Ishikawa (cell line): ENCODE measurements at regions not wholly inside any gene's neighbourhood (a gene's known extent, or its start where the extent isn't known, plus 50 kb on each side); places are given as distances from the start of the nearest gene placed in this dataset.

ENCODE experiments used
- CEBPB ChIP-seq: IDR thresholded peaks from 2 replicates; pipeline ENCODE4 v1.6.1; 2012
- CREB1 ChIP-seq: IDR thresholded peaks from 2 replicates; pipeline ENCODE4 v1.6.1; 2012; ENCODE audit warnings: low read depth
- EGR1 ChIP-seq: IDR thresholded peaks from 2 replicates; pipeline ENCODE4 v1.6.1; 2012
- EP300 ChIP-seq: IDR thresholded peaks from 2 replicates; pipeline ENCODE4 v1.6.1; 2012; ENCODE audit warnings: borderline replicate concordance
- FOXM1 ChIP-seq: IDR thresholded peaks from 2 replicates; pipeline ENCODE4 v1.6.1; 2012; ENCODE audit warnings: low read depth, borderline replicate concordance
- MAX ChIP-seq: IDR thresholded peaks from 2 replicates; pipeline ENCODE4 v1.6.1; 2012
- NFIC ChIP-seq: IDR thresholded peaks from 2 replicates; pipeline ENCODE4 v1.6.1; 2012
- RAD21 ChIP-seq: IDR thresholded peaks from 2 replicates; pipeline ENCODE4 v1.6.1; 2012; ENCODE audit warnings: low read depth
- REST ChIP-seq: IDR thresholded peaks from 2 replicates; pipeline ENCODE4 v1.6.1; 2012; ENCODE audit warnings: low read depth, mild to moderate bottlenecking
- TAF1 ChIP-seq: IDR thresholded peaks from 2 replicates; pipeline ENCODE4 v1.6.1; 2012; ENCODE audit warnings: low read depth, mild to moderate bottlenecking
- TCF12 ChIP-seq: IDR thresholded peaks from 2 replicates; pipeline ENCODE4 v1.6.1; 2012; ENCODE audit warnings: low read depth
- TEAD4 ChIP-seq: IDR thresholded peaks from 2 replicates; pipeline ENCODE4 v1.6.1; 2012
- USF1 ChIP-seq: IDR thresholded peaks from 2 replicates; pipeline ENCODE4 v1.6.1; 2012
- YY1 ChIP-seq: IDR thresholded peaks from 2 replicates; pipeline ENCODE4 v1.6.1; 2012; ENCODE audit warnings: low read depth
- ZBTB7A ChIP-seq: IDR thresholded peaks from 2 replicates; pipeline ENCODE4 v1.6.1; 2012; ENCODE audit warnings: low read depth

- no peak for TF ChIP-seq USF1
- TF ChIP-seq TCF12: no peak
- no peak for TF ChIP-seq NFIC
- no peak for TF ChIP-seq REST
- TF ChIP-seq TEAD4: no peak
- TF ChIP-seq CEBPB: no peak
- TF ChIP-seq EGR1: no peak
- TF ChIP-seq ZBTB7A: no peak
- no peak for TF ChIP-seq RAD21
These were observed 348.1 kb upstream of the MAP3K7 start for GRCh38 chr6:90934966-90935365.

- TF ChIP-seq TAF1 (no peak), NFIC (no peak), MAX (no peak), CREB1 (no peak), TEAD4 (no peak), EP300 (no peak), RAD21 (no peak), YY1 (no peak)
These were observed 347.2 kb upstream of the MAP3K7 start for GRCh38 chr6:90934081-90934480.

GRCh38 chr6:90932351-90932750, 345.5 kb upstream of the MAP3K7 start:
- no peak for TF ChIP-seq FOXM1
- no peak for TF ChIP-seq CREB1
- TF ChIP-seq CEBPB: no peak
- no peak for TF ChIP-seq ZBTB7A
- TF ChIP-seq TEAD4: no peak
- no peak for TF ChIP-seq RAD21

GRCh38 chr6:90928051-90928450, 341.2 kb upstream of the MAP3K7 start:
- no peak for TF ChIP-seq YY1
- TF ChIP-seq FOXM1: no peak
- TF ChIP-seq RAD21: no peak
- TF ChIP-seq REST: no peak
- TF ChIP-seq ZBTB7A: no peak
- TF ChIP-seq TEAD4: no peak
- no peak for TF ChIP-seq EP300
- TF ChIP-seq TCF12: no peak
- no peak for TF ChIP-seq USF1
- TF ChIP-seq CEBPB: no peak
- no peak for TF ChIP-seq NFIC
- TF ChIP-seq CREB1: no peak

- TF ChIP-seq EGR1 (no peak), NFIC (no peak), FOXM1 (no peak), ZBTB7A (no peak), TEAD4 (no peak), CEBPB (no peak), MAX (no peak), TCF12 (no peak), RAD21 (no peak), USF1 (no peak), YY1 (no peak), TAF1 (no peak), CREB1 (no peak), REST (no peak), EP300 (no peak)
These were observed 338.9 kb upstream of the MAP3K7 start for GRCh38 chr6:90925726-90926125.
